ENCODE measurements at regions not wholly inside any gene's neighbourhood (a gene's known extent, or its start where the extent isn't known, plus 50 kb on each side); places are given as distances from the start of the nearest gene placed in this dataset.

DNA sequence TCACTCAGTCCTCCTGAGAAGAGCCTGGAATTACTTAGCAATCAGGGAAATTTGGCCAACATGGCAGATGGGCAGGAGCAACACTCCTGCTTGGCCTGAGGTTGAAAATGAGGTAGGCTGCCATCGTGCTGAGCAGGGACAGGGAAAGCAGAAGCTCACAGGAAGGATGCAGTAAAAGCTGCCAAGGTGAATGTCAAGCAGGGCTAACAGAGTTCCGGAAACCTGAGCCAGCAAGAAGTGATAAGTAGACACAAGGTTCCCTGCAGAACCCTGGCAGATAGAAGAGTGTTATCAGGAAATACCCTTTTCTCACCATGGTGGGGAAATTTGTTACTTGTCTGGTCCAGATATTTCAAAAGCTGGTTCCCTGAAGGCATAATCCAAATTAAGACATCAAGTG lies 454.3 kb upstream of the MEX3C start:
- ChIA-PET CTCF (no interaction called here), POLR2A (no interaction called here)
- Histone ChIP-seq H3K9me3 (ENCODE audit: control insufficient read depth in 1 of 2, insufficient read depth in 1 of 2, low read length in 2 of 2) (peaks cover 0 to 3% of the 10 kb centered on the region in 2 experiments), H3K27ac (ENCODE audit: low read depth in 1 of 2, low read length in 2 of 2) (no peak overlapping the region), H3K27me3 (ENCODE audit: control insufficient read depth in 1 of 2, insufficient read depth in 2 of 2, low read length in 2 of 2) (peaks cover 0 to 2% of the 10 kb centered on the region in 2 experiments), H3K36me3 (ENCODE audit: insufficient read depth, low read length) (no peaks in the 10 kb centered on the region), H3K4me1 (ENCODE audit: insufficient read depth, low read length) (no peaks in the 10 kb centered on the region), H3K4me3 (ENCODE audit: low read length) (no peak overlapping the region)
- no peak overlapping the region for H3K4me3 Mint-ChIP-seq
- TF ChIP-seq, protein P1, sequence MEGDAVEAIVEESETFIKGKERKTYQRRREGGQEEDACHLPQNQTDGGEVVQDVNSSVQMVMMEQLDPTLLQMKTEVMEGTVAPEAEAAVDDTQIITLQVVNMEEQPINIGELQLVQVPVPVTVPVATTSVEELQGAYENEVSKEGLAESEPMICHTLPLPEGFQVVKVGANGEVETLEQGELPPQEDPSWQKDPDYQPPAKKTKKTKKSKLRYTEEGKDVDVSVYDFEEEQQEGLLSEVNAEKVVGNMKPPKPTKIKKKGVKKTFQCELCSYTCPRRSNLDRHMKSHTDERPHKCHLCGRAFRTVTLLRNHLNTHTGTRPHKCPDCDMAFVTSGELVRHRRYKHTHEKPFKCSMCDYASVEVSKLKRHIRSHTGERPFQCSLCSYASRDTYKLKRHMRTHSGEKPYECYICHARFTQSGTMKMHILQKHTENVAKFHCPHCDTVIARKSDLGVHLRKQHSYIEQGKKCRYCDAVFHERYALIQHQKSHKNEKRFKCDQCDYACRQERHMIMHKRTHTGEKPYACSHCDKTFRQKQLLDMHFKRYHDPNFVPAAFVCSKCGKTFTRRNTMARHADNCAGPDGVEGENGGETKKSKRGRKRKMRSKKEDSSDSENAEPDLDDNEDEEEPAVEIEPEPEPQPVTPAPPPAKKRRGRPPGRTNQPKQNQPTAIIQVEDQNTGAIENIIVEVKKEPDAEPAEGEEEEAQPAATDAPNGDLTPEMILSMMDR (IDR thresholded peaks at IDR 0.05), result no peak
- peaks cover 9% of the 10 kb centered on the region for H3K27me3 Mint-ChIP-seq
- H3K9me3 Mint-ChIP-seq, result no peaks in the 10 kb centered on the region
- H3K4me1 Mint-ChIP-seq (ENCODE audit: low read depth), result no peaks in the 10 kb centered on the region
- ATAC-seq (ENCODE audit: poor library complexity), result no peak
- no peak overlapping the region for H3K27ac Mint-ChIP-seq
- intact Hi-C loops (cut with DNase I, micrococcal nuclease), result no loop called here
- no peaks in the 10 kb centered on the region for H3K36me3 Mint-ChIP-seq (ENCODE audit: low read depth)
- DNase-seq, result no peak

DNA sequence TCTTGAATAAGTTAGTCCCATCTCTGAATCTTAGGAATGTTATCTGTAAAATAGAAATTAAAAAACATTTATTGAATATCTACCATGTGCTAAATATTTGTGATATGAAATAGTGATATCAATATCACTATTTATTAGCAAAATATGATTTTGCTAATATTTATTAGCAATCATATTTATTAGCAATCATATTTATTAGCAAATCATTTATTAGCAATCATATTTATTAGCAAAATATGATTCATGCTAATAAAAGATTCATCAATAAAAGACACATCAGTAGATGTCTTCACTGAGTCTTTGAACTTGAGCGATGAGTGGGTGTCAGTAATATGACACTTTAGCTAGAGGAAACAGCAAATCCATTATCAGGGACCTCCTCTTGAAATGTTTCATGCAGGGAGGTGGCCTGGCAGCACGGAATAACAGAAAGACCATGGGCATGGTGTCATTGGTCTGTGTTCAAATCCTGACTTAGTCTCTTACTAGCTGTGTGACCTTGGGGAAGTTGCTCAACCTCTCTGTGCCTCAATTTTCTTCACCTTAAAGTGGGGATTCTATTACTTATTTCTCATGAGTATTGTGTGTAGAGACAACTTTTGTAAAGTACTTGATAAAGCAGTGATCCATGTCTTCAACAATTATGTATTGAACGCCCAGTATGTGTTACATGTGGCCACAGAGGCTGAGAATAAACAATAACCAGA lies 456.2 kb upstream of the MEX3C start:
- no peak for DNase-seq
- peaks cover 0 to 3% of the 10 kb centered on the region in 2 experiments for H3K9me3 ChIP-seq (ENCODE audit: control insufficient read depth in 1 of 2, insufficient read depth in 1 of 2, low read length in 2 of 2)
- H3K4me1 Mint-ChIP-seq (ENCODE audit: low read depth), result no peaks in the 10 kb centered on the region
- no peaks in the 10 kb centered on the region for H3K36me3 Mint-ChIP-seq (ENCODE audit: low read depth)
- intact Hi-C loops (cut with DNase I, micrococcal nuclease), result no loop called here
- peaks cover 0 to 2% of the 10 kb centered on the region in 2 experiments for H3K27me3 ChIP-seq (ENCODE audit: control insufficient read depth in 1 of 2, insufficient read depth in 2 of 2, low read length in 2 of 2)
- no peak overlapping the region for H3K4me3 Mint-ChIP-seq
- H3K27ac ChIP-seq (ENCODE audit: low read depth in 1 of 2, low read length in 2 of 2), result no peak overlapping the region
- TF ChIP-seq, protein P1 (IDR thresholded peaks at IDR 0.05), result no peak
- no peak overlapping the region for H3K27ac Mint-ChIP-seq
- H3K27me3 Mint-ChIP-seq, result peaks cover 9% of the 10 kb centered on the region
- CTCF ChIA-PET, result no interaction called here
- no peak overlapping the region for H3K4me3 ChIP-seq (ENCODE audit: low read length)
- H3K36me3 ChIP-seq (ENCODE audit: insufficient read depth, low read length), result no peaks in the 10 kb centered on the region
- no peaks in the 10 kb centered on the region for H3K9me3 Mint-ChIP-seq
- no peaks in the 10 kb centered on the region for H3K4me1 ChIP-seq (ENCODE audit: insufficient read depth, low read length)
- POLR2A ChIA-PET, result no interaction called here
- ATAC-seq (ENCODE audit: poor library complexity), result no peak

DNA sequence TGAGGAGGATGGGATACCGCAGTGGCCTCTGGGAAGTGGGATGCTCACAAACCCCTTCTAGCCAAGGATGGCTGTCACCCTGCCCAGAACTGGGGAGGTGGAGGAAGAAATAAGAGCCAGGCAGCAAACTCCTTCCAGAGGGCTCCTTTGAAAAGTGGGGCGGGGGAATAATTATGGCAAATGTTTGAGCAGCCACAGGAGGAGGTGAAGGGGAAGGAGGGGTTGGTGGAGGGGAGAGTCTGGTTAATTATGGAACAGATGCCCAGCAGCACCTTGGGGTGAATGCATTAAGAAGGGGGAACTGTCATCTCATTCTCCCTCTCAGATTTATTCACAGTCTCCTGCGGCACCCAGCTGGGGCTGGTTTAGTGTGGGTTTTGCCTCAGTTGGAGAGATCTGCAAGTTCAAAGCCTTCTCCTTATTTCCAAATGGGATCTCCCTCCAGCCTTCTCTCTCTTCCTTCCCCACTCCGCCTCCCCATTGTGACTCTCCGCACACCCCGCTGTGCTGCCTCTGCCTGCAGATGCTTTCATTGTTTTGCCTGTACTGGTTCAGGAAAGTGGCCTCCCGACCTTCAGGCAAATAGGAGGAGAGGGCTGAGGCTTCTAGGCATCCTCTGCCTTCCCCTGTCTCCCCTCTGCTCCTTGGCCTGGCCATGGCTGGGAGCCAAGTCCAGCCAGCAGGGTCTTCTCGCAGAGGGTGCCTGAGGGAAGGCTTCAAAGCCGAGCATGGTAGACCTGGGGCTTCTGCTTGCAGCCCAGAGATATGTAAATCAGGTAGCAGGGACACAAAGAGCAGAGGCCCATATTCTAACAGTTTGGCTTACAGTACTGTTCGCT lies 457.2 kb upstream of the MEX3C start:
- Mint-ChIP-seq H3K27ac (no peak overlapping the region), H3K27me3 (peaks cover 9% of the 10 kb centered on the region), H3K9me3 (no peaks in the 10 kb centered on the region), H3K36me3 (ENCODE audit: low read depth) (no peaks in the 10 kb centered on the region), H3K4me3 (no peak overlapping the region), H3K4me1 (ENCODE audit: low read depth) (no peaks in the 10 kb centered on the region)
- H3K36me3 ChIP-seq (ENCODE audit: insufficient read depth, low read length), result no peaks in the 10 kb centered on the region
- no peak overlapping the region for H3K4me3 ChIP-seq (ENCODE audit: low read length)
- ATAC-seq (ENCODE audit: poor library complexity) (no peak), DNase-seq (no peak)
- H3K27ac ChIP-seq (ENCODE audit: low read depth in 1 of 2, low read length in 2 of 2), result no peak overlapping the region
- ChIA-PET CTCF (no interaction called here), POLR2A (no interaction called here)
- H3K27me3 ChIP-seq (ENCODE audit: control insufficient read depth in 1 of 2, insufficient read depth in 2 of 2, low read length in 2 of 2), result peaks cover 0 to 2% of the 10 kb centered on the region in 2 experiments
- intact Hi-C loops (cut with DNase I, micrococcal nuclease), result no loop called here
- TF ChIP-seq, protein P1 (IDR thresholded peaks at IDR 0.05), result no peak
- no peaks in the 10 kb centered on the region for H3K4me1 ChIP-seq (ENCODE audit: insufficient read depth, low read length)
- H3K9me3 ChIP-seq (ENCODE audit: control insufficient read depth in 1 of 2, insufficient read depth in 1 of 2, low read length in 2 of 2), result peaks cover 0 to 3% of the 10 kb centered on the region in 2 experiments

Data from CD4-positive, alpha-beta T cell (primary cell).